COLO829 (cell line): ENCODE measurements at regions not wholly inside any gene's neighbourhood (a gene's known extent, or its start where the extent isn't known, plus 50 kb on each side); places are given as distances from the start of the nearest gene placed in this dataset.
A peak's percentile ranks its signal among the peaks of the same experiment; 100 is the strongest.
"Not testable (repeated sequence)": the region's sequence is repeated elsewhere in the genome, so short reads cannot be mapped to it uniquely, and the experiment has no call there.

Source experiments
- DNase-seq: peaks from one replicate; pipeline ENCODE4 v3.0.0; 2012; ENCODE audit warnings: low spot score

DNA sequence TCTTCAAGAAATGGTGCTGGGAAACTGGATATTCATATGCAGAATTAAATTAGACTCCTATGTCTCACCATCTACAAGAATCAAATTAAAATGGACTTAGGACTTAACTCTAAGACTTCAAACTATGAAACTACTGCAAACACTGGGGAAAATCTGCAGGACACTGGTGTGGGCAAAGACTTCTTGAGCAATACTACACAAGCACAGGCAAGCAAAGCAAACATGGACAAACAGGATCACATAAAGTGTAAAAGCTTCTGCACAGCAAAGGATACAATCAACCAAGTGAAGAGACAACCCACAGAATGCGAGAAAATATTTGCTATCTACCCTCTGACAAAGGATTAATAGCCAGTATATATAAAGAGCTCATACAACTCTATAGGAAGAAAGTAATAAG lies 1161.1 kb upstream of the CITED2 start:
- no peak for DNase-seq

DNA sequence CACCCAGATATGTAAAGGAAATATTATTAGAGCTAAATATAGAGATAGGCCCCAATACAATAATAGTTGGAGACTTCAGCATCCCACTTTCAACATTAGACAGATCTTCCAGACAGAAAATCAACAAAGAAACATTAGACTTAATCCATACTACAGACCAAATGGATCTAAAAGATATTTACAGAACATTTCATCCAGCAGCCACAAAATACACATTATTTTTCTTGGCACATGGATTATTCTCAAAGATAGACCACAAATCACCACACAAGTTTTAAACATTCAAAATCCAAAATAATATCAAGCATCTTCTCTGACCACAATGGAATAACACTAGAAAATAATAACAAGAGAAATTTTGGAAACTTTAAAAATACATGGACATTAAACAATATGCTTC lies 1159.1 kb upstream of the CITED2 start:
- no peak for DNase-seq

DNA sequence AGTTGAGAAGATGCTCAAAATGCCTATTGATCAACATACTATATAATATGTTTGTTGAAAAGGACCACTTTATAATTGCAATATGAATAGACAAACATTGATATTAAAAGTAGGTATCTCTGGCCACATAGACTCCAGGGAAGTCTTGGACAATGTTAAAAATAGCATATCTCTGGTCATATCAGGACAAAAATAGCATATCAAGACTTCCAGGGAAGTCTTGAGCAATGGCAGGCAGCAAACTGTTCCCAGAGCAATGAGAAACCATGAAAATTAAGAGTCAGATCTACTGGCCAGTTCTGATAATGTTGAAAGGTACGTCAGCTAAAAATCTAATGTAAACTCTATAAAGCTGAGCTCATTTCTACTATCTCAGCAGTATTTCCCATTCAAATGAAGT lies 1130.3 kb upstream of the CITED2 start:
- no peak for DNase-seq

DNA sequence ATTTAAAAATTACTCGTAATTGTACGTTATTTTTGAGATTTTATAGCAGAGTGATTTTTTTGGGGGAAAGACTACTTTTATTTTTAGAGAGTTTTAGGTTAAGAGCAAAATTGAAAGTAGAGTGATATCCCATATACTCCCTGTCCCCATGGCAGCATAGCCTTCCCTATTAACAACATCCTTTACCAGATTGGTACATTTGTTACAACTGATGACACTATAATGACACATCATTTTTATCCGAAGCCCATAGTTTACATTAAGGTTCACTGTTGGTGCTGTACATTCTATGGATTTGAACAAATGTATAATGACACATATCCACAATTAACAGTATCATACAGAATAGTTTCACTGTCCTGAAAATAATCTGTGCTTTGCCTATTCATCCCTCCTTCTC lies 1126.4 kb upstream of the CITED2 start:
- no peak for DNase-seq

DNA sequence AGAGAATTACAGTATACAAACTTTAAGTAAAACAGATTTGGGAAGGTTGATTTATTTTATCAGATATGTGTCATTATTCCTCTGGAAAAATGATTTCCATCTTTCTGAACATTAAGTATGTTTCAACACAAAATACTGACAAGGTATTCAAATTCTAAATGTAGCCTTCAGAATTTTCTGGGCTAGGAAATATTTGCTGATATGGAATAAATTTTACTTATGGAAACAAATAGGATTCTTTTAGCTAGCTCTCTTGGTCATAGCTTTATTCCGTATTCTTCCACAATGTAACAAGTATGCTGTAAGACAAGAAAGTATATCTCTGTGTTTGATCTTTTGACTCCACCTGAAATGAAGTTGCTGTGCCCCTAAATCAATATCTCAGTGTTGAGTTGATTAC lies 1125.2 kb upstream of the CITED2 start:
- DNase-seq, result no peak

DNA sequence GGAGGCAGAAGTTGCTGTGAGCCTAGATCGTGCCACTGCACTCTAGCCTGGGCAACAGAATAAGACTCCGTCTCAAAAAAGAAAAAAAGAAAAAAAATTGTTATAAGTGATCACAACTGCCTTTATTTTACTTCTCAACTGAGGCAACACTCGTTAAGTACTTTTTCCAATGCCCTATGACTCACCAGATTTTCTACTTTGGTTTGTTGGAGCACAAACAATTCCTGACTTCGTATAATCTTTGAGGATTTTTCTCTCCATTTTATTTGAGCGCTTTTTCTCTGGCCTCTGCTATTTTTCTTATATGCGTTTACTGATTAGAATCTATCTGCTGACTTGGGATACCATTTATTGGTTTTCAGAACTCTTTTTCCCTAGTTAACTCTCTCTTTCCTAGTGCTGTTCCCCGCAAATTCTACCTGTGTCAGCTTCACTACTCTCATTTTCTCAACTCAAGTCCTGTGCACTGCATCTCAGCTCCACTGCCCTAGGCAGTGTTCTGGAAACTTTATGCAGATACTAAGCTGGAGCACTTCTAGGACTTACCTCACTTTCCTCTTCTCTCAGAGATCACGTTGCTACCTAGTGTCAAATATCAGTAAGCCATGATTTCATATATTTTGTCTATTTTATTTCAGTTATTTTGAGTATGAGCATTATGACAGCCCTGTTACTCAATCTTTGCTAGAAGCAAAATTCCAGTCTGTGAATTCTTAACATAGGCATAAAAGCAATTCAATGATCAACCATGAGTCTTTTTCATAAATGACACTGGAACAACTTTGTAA lies 1120.1 kb upstream of the CITED2 start:
- no peak for DNase-seq

DNA sequence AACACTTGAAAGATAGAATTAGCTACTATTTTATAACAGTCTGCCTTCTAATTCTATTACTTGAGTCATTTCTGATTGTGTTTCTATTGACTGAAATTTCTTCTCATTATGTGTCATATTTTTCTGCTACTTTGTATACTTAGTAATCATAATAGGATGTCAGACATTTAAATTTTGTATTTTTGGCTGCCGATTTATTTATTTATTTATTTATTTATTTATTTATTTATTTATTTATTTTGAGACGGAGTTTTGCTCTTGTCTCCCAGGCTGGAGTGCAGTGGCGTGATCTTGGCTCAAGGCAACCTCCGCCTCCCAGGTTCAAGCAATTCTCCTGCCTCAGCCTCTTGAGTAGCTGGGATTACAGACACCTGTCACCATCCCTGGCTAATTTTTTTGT lies 1119.0 kb upstream of the CITED2 start:
- DNase-seq, result not testable (repeated sequence)

DNA sequence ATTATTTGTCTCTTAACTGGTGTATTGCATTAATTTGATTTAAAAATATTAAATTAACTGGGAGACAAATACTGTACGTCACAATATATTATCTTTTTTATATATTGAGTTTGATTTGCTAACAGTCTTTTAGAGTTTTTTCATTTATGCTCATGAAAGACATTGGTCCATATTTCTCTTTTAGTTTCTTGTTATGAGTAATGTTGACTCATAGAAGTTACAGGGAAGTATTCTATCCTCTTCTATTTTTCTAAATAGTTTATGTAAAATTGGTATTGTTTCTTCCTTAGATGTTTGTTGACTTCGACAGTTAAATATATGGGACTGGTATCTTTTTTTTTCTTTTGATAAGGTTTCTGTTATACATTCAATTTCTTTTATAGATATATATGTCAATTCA lies 1115.6 kb upstream of the CITED2 start:
- peak; percentile 1 for DNase-seq

DNA sequence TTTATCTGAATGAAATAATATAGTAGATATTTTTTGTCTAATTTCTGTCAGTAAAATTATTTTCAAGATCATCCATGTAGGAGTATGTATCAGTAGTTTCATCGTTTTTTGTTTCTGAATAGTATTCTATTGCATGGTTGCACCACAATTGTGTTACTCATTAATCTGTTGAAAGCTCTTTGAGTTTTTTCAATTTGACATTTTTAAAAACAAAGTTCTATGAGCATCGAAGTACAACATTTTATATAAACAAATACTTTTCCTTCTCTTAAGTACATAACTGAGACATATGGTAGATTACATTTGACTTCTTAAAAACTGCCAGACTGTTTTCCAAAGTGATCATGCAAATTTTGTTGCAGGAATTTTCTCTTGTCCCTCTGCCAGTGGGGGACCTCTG lies 1113.1 kb upstream of the CITED2 start:
- DNase-seq, result no peak

DNA sequence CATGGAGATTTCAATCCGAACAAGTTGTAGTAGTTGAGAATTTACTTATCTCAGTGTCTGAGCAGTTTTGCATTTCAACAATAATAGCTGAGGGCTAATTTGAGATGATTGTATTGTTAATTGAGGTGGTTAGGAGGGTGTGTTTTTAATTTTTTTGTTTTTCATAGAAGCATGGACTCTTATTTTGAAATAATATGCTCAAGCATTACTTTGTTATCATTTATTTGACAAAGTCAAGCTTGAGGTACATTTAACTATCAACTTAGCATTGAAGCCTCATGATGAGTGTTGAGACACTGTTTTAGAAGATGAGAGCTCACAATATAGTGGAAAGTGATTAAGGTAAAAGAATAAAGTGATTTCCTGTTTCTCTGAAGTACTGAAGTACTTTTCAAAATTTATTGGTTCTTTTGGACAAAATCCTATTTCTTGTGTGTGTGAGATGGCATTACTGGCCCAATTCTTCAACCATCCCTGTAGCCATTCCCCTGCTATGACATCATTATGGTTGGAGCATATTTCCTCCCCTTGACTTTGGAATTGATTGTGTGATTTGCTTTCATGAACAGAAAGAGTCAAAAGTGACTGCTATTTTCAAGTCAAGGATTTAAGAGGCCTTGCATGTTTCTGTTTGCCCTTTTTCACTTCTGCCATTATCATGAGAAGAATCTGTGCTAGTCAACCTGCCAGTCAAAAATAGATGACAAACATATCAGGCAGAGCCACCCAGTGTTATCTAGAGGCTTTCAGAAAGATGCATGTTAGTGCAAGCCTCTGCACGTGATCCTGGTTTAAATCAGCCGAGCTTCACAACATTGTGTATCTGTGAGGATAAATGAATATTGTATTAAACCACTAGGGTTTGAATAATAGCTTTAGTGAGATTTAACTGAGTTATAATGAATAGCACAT lies 1112.3 kb upstream of the CITED2 start:
- DNase-seq, result no peak

DNA sequence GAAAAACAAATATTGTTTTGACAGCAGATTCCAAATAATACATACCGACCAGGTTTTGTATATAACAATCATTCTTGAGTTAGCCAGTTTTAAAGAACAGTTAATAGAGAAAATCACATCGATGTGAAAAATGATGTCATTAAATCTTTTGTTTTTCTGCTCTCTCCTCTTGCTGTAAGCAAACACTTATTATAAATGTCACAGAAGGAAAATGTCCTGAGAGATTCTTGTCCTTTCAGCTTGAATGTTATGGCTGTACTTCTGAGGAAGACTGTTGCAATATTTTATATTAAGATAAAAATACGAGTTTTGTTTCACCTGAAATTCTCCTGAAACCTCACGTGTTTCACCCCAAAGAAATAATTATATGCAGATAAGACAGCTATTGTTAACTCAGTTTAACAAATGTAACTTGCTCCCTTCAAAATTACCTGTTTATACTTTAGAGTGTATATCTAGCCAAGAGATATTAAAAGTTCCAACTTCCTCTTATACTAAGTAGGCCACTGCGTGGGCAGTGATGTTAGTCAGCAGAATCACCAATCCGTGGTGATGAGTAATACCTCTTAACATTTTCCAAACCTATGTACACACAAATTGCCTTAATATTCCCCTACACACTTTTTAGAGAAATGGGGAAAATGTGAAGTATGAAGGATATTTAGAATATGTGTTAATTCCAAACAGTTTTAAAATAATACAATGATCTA lies 1111.4 kb upstream of the CITED2 start:
- peak; percentile 54 for DNase-seq

DNA sequence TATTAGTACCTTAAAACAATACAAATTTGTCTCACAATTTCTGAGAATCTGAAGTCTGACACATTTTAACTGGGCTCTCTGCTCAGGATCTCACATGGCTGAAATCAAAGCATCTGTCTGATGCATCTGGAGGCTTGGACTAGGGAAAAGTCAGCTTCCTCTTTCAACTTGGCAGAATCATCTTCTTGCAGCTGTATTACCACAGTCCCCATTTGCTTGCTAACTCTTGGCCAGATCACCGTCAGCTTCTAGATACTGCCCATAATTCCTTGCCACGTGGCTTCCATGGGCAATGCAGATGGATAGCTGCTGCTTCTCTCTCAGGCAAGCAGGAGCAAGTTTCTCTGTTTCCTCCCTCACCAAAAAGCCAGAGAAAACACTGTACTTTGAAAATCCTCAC lies 1106.4 kb upstream of the CITED2 start:
- no peak for DNase-seq

DNA sequence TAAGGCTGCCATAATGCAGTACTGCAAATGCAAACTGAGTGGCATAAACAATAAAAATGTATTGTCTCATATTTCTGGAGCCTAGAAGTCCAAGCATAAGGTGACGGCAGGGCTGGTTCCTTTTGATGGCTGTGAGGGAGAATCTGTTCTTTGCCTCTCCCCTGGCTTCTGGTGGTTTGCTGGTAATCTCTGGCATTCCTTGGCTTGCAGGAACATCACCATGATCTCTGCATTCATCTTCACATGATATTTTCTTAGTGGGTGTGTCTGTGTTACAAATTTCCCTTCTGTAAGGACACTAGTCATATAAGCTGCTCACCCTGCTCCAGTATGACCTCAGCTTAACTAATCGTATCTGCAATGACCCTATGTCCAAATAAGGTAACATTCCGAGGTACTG lies 1104.2 kb upstream of the CITED2 start:
- DNase-seq, result no peak

DNA sequence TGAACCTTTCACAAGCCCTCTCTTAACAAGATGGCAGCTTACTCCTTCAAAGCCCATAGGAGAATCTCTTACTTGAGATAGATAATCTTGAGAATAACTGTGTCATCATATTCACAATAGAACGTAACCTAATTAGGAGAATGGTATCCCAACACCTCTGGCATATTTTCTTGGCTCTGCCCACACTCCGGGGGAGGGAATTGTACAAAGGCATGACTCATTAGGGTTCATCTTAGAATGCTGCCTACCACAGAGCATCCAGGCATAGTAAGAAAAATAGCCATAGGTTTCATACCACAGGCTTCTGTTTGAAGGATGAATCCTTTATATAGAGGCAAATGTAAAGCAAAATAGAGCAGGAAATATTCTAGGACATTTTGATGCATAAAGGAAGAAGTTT lies 1100.6 kb upstream of the CITED2 start:
- DNase-seq, result no peak

DNA sequence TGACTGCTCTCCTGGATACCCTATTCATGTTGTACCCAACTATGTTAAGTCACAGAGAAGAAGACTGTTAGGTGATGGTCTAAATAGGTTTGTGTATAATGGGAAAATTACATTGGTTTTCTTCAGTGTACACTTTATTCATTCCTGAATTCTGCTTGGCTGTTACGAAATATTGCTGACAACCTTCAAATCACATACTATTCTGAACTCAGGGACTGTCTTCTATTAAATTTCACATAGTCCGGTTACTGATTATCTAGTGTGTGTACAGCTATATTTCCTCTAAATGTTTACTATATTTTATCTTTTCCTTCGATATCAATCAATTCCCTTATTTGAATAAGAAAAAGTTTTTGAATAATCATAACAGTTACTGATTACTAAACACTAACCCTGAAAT lies 1090.3 kb upstream of the CITED2 start:
- DNase-seq, result no peak

DNA sequence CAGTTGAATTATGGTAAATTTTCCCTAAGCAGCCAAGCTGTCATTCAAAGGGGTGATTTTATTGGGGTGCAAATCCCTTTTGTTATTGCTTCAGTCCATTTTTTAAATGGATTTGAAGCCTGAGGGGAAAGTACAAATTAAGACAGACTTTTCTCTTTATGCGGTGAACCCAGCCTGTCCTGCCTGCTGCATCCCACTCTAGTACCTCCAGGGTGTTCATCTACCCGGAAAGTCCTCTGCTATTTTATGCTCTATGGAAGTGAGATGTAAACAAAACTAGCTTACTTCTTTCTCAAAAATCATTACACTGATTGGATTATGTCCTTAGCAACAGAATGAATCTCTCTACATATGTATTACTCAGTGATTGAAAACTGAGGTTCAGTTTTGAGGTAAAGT lies 1088.9 kb upstream of the CITED2 start:
- DNase-seq, result no peak

DNA sequence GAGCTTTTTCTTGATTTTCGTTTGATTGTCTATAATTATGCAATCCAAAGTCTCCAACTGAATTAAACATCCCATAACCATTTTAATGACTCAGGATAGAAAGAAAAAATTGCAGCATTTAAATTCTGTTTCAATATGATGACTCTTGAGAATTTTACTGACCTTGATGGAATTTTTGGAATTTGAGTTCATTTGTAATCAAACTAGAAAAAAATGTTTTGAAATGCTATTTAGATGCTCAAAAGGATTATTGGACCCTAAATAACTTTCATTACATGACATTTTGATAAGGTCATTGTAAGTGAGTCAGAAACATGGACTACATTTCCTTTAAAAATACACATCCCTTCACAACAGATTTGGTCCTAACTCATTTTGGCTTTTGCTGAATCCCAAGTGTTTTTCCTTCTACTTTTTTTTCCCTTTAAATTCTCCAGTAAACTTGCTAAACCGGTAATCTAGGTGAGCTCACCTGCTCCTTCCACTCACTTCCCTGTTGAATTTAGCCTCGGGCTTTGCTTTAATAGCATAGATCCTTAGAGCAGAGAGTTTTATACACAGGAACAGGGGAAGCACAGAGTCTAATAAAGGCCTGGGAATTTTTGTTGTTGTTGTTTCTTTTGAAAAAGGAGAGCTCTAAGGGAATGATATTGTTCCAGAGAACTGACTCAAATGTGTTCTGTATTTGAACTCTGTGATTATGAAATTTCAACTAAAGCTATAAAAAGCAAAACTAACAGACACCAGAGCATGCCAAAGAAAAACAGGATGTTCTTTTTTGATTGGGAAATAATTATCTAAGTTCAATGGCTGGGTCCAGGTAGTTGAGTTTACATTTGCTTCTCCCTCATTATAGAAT lies 1088.2 kb upstream of the CITED2 start:
- no peak for DNase-seq

DNA sequence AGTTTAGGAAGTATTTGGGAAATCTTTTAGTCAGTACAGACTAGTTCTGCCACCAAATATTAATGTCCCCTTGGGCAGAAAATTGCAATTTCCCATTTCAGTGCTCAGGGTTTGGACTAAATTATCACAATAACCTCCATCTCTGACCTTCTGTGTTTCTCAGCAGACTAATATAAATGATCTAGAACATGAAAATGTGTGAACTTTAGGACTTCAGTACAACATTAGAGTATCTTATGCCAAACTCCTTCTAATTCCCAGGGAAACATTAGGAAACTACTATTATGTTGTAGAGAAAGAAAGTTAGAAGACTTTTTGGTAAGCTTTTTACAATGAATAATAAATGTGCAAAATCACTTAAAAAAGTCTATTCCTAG lies 1087.6 kb upstream of the CITED2 start:
- no peak for DNase-seq

DNA sequence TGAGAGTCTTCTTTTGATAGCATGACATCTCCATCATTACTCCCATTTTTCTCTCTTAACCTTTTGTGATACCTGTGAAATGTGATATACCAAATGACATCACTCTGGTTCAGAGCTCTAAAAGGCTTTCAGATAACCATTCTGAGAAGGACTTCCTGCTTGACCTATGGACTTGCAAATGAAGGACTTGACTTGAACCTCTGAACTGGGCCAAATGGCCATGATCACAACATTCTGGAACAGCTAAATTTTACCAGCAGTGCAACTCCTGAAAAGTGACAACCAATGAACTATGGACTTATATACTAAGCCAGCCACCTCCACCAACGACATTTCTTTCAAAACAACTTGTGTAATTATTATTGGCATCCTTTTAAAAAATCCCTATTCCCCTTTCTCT lies 1085.8 kb upstream of the CITED2 start:
- no peak for DNase-seq

DNA sequence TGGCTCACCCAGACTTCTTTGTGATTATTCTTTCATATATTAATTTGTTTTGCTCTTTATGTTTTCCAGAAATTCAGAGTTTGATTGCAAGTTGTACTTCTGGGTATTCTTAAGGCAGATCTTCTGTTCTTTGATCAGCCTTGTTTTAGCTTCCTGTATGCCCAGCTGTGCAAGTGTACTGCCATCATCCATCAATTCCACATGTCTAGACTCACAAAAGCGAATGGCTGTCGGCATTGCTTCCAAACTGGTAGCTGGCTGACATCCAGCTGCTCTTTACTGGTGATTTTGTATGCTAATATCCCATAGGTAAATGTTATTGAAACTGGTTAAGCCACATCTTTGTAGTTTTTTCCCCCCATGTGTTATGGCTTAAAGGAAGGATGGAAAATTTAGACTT lies 1084.8 kb upstream of the CITED2 start:
- DNase-seq, result no peak

DNA sequence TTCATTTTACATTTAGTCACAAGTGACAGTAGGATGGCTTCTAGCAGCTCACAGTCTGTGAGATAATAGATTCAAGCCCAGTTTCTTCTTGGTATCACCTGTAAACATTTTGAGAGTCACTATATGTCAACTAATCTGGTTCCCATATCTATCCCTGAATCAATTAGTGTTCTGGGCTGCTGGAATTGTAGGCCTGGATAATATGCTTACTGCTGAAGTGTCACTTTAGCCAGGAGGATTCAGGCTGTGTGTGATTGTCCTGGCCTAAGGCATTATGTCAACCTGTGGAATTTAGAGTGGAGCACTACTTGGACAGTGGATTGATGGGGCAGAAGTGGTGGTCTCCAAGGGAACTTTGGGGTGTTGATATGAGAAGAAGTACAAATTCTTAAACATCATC lies 1071.8 kb upstream of the CITED2 start:
- DNase-seq, result no peak

DNA sequence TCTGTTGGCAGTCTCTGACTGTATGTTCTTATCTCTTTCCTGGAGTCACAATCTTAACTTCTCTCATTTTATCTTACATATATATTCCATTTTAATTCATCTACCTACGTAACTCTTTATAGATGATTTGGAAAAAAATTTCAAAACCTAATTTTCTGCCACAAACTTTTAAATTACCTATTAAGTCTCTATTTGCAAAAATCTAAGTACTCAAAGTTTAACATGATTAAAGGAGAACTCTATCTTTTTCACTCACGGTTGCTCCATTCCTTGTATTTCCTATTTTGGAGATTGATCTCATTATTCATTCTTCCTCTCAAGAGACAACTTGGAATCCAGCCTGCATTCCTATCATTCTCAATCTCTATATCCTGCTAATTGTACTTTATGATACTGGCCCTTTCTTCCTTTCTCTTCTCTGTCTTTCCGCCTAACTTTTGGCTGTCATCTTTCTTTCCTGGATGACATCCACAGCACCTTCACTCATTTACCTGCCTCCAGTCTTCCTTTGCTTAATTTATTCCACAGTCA lies 1071.1 kb upstream of the CITED2 start:
- DNase-seq, result peak; percentile 16
